ENCODE measurements at regions not wholly inside any gene's neighbourhood (a gene's known extent, or its start where the extent isn't known, plus 50 kb on each side); places are given as distances from the start of the nearest gene placed in this dataset.

DNA sequence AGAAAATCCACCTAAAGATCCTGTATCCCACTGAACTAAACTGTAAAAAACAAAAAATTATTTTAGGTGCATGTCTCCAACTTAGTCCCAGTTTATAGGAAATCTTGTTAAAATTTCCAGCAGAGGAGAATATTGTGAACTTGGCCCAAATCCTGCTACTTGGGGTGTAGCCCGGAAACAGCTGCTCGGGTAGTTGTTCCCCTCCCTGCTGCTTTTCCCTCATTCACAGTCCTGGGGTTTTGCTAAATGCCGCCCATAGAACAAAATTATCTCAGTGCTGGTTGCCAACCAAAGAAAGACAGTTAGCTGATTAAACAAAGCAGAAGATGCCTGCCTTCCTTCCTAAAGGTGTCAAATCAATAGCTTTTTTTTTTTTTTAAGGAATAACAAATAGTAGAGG, 330.5 kb upstream of the KLF12 start:
- no peak overlapping the region for H3K4me2 ChIP-seq (ENCODE audit: low read length)
- no CpG with 5 or more reads among the region's 3 CpGs for WGBS (ENCODE audit: extremely low coverage, insufficient coverage, low lambda C conversion rate)
- no peaks in the 10 kb centered on the region for H3K79me1 ChIP-seq (ENCODE audit: low read length)
- H2BK5ac ChIP-seq (ENCODE audit: low read length): no peak overlapping the region
- H3K4ac ChIP-seq (ENCODE audit: low read depth, low read length): no peak overlapping the region
- DNase-seq: no peak
- no peaks in the 10 kb centered on the region for H3K79me2 ChIP-seq (ENCODE audit: control insufficient read depth, insufficient read depth, low read length)
- H4K8ac ChIP-seq (ENCODE audit: low read depth, low read length): no peak overlapping the region
- no peaks in the 10 kb centered on the region for H3K36me3 ChIP-seq (ENCODE audit: control insufficient read depth, insufficient read depth, low read length)
- H3K27me3 ChIP-seq (ENCODE audit: insufficient read depth, low read length, poor library complexity): no peaks in the 10 kb centered on the region
- H3K27ac ChIP-seq (ENCODE audit: low read depth, low read length): no peak overlapping the region
- no peak overlapping the region for H3K4me3 ChIP-seq (ENCODE audit: low read length)
- H3K4me1 ChIP-seq (ENCODE audit: control insufficient read depth, low read depth, low read length): peaks cover 2% of the 10 kb centered on the region
- H4K5ac ChIP-seq (ENCODE audit: low read length): no peak overlapping the region
- no peak overlapping the region for H2BK120ac ChIP-seq (ENCODE audit: low read depth, low read length)
- no peak overlapping the region for H3K23ac ChIP-seq (ENCODE audit: low read length)
- H2AK5ac ChIP-seq (ENCODE audit: low read length): no peak overlapping the region
- no peak overlapping the region for H3K18ac ChIP-seq (ENCODE audit: low read length)
- H2BK15ac ChIP-seq (replicated peaks; ENCODE audit: low read depth): no peak overlapping the region
- H3K56ac ChIP-seq (ENCODE audit: low read length): no peak overlapping the region
- H3K9ac ChIP-seq (ENCODE audit: low read length): no peak overlapping the region

GRCh38 chr13:74461011-74461410, 326.8 kb upstream of the KLF12 start:
- H4K8ac ChIP-seq (ENCODE audit: low read depth, low read length): no peak overlapping the region
- no peak overlapping the region for H3K4ac ChIP-seq (ENCODE audit: low read depth, low read length)
- no peaks in the 10 kb centered on the region for H3K79me2 ChIP-seq (ENCODE audit: control insufficient read depth, insufficient read depth, low read length)
- H2AK5ac ChIP-seq (ENCODE audit: low read length): no peak overlapping the region
- no peak overlapping the region for H2BK5ac ChIP-seq (ENCODE audit: low read length)
- H3K27ac ChIP-seq (ENCODE audit: low read depth, low read length): no peak overlapping the region
- no peak overlapping the region for H3K18ac ChIP-seq (ENCODE audit: low read length)
- H2BK15ac ChIP-seq (replicated peaks; ENCODE audit: low read depth): no peak overlapping the region
- DNase-seq: no peak
- H3K27me3 ChIP-seq (ENCODE audit: insufficient read depth, low read length, poor library complexity): no peaks in the 10 kb centered on the region
- no CpG with 5 or more reads among the region's 2 CpGs for WGBS (ENCODE audit: extremely low coverage, insufficient coverage, low lambda C conversion rate)
- no peak overlapping the region for H3K56ac ChIP-seq (ENCODE audit: low read length)
- H3K4me3 ChIP-seq (ENCODE audit: low read length): no peak overlapping the region
- H3K36me3 ChIP-seq (ENCODE audit: control insufficient read depth, insufficient read depth, low read length): no peaks in the 10 kb centered on the region
- H3K79me1 ChIP-seq (ENCODE audit: low read length): no peaks in the 10 kb centered on the region
- no peak overlapping the region for H3K23ac ChIP-seq (ENCODE audit: low read length)
- H3K4me1 ChIP-seq (ENCODE audit: control insufficient read depth, low read depth, low read length): peaks cover 2% of the 10 kb centered on the region
- no peak overlapping the region for H4K5ac ChIP-seq (ENCODE audit: low read length)
- no peak overlapping the region for H3K4me2 ChIP-seq (ENCODE audit: low read length)
- no peak overlapping the region for H3K9ac ChIP-seq (ENCODE audit: low read length)
- no peak overlapping the region for H2BK120ac ChIP-seq (ENCODE audit: low read depth, low read length)

DNA sequence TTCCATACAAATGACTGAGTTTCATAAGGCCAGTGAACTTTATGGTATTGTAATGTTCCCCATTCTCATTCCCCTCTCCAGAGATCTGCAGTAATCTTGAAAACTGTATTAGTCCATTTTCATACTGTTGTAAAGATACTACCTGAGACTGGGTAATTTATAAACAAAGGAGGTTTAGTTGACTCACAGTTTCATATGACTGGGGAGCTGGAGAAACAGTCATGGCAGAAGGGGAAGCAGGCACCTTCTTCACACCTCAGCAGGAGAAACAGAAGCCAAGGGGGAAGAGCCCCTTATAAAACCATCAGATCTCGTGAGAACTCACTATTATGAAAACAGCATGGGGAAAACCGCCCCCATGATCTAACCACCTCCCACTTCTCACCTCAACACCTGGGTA, 318.7 kb upstream of the KLF12 start:
- H3K4me2 ChIP-seq (ENCODE audit: low read length): no peak overlapping the region
- no peak overlapping the region for H3K23ac ChIP-seq (ENCODE audit: low read length)
- H3K79me1 ChIP-seq (ENCODE audit: low read length): no peaks in the 10 kb centered on the region
- no CpG with 5 or more reads among the region's 2 CpGs for WGBS (ENCODE audit: extremely low coverage, insufficient coverage, low lambda C conversion rate)
- no peak overlapping the region for H3K9ac ChIP-seq (ENCODE audit: low read length)
- no peaks in the 10 kb centered on the region for H3K27me3 ChIP-seq (ENCODE audit: insufficient read depth, low read length, poor library complexity)
- no peak overlapping the region for H3K56ac ChIP-seq (ENCODE audit: low read length)
- no peak overlapping the region for H4K5ac ChIP-seq (ENCODE audit: low read length)
- no peak for DNase-seq
- H4K8ac ChIP-seq (ENCODE audit: low read depth, low read length): no peak overlapping the region
- H2BK15ac ChIP-seq (replicated peaks; ENCODE audit: low read depth): no peak overlapping the region
- H2BK120ac ChIP-seq (ENCODE audit: low read depth, low read length): no peak overlapping the region
- H3K4me3 ChIP-seq (ENCODE audit: low read length): no peak overlapping the region
- H3K4ac ChIP-seq (ENCODE audit: low read depth, low read length): no peak overlapping the region
- no peaks in the 10 kb centered on the region for H3K4me1 ChIP-seq (ENCODE audit: control insufficient read depth, low read depth, low read length)
- H2BK5ac ChIP-seq (ENCODE audit: low read length): no peak overlapping the region
- no peaks in the 10 kb centered on the region for H3K36me3 ChIP-seq (ENCODE audit: control insufficient read depth, insufficient read depth, low read length)
- no peak overlapping the region for H3K27ac ChIP-seq (ENCODE audit: low read depth, low read length)
- no peak overlapping the region for H2AK5ac ChIP-seq (ENCODE audit: low read length)
- H3K18ac ChIP-seq (ENCODE audit: low read length): no peak overlapping the region
- H3K79me2 ChIP-seq (ENCODE audit: control insufficient read depth, insufficient read depth, low read length): no peaks in the 10 kb centered on the region

DNA sequence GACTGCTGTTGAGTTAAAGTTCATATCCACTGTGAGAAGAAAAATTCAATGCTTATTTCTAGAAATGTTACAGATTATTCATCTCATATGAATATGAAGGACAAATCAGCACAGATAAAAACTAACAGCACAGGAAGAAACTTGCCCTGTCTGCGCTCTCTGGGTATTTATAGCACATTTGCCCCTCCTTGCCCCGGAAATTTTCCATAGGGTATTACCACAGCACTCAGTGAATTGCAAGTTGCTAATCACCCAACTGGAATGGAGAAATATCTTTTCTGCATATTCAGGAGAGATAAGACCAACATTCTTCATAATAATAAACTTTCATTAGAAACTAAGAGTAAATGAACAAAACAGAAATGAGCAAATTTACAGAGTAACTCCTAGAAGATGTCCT, 318.0 kb upstream of the KLF12 start:
- no peak overlapping the region for H3K4me3 ChIP-seq (ENCODE audit: low read length)
- H3K23ac ChIP-seq (ENCODE audit: low read length): no peak overlapping the region
- no peaks in the 10 kb centered on the region for H3K4me1 ChIP-seq (ENCODE audit: control insufficient read depth, low read depth, low read length)
- no peak overlapping the region for H2BK120ac ChIP-seq (ENCODE audit: low read depth, low read length)
- no peaks in the 10 kb centered on the region for H3K27me3 ChIP-seq (ENCODE audit: insufficient read depth, low read length, poor library complexity)
- no peak overlapping the region for H2BK5ac ChIP-seq (ENCODE audit: low read length)
- H4K5ac ChIP-seq (ENCODE audit: low read length): no peak overlapping the region
- no peak overlapping the region for H3K4me2 ChIP-seq (ENCODE audit: low read length)
- WGBS (ENCODE audit: extremely low coverage, insufficient coverage, low lambda C conversion rate): no CpG with 5 or more reads among the region's 2 CpGs
- no peak overlapping the region for H3K4ac ChIP-seq (ENCODE audit: low read depth, low read length)
- H4K8ac ChIP-seq (ENCODE audit: low read depth, low read length): no peak overlapping the region
- H2BK15ac ChIP-seq (replicated peaks; ENCODE audit: low read depth): no peak overlapping the region
- H3K79me1 ChIP-seq (ENCODE audit: low read length): no peaks in the 10 kb centered on the region
- no peak for DNase-seq
- H3K36me3 ChIP-seq (ENCODE audit: control insufficient read depth, insufficient read depth, low read length): no peaks in the 10 kb centered on the region
- H3K27ac ChIP-seq (ENCODE audit: low read depth, low read length): no peak overlapping the region
- H3K18ac ChIP-seq (ENCODE audit: low read length): no peak overlapping the region
- no peak overlapping the region for H3K9ac ChIP-seq (ENCODE audit: low read length)
- H3K79me2 ChIP-seq (ENCODE audit: control insufficient read depth, insufficient read depth, low read length): no peaks in the 10 kb centered on the region
- no peak overlapping the region for H2AK5ac ChIP-seq (ENCODE audit: low read length)
- H3K56ac ChIP-seq (ENCODE audit: low read length): no peak overlapping the region

GRCh38 chr13:74450964-74451363, 316.8 kb upstream of the KLF12 start:
- no CpG with 5 or more reads among the region's 3 CpGs for WGBS (ENCODE audit: extremely low coverage, insufficient coverage, low lambda C conversion rate)
- H2BK5ac ChIP-seq (ENCODE audit: low read length): no peak overlapping the region
- H2AK5ac ChIP-seq (ENCODE audit: low read length): no peak overlapping the region
- H4K8ac ChIP-seq (ENCODE audit: low read depth, low read length): no peak overlapping the region
- H4K5ac ChIP-seq (ENCODE audit: low read length): no peak overlapping the region
- H3K79me1 ChIP-seq (ENCODE audit: low read length): no peaks in the 10 kb centered on the region
- H2BK120ac ChIP-seq (ENCODE audit: low read depth, low read length): no peak overlapping the region
- H3K56ac ChIP-seq (ENCODE audit: low read length): no peak overlapping the region
- no peak overlapping the region for H3K4me2 ChIP-seq (ENCODE audit: low read length)
- H3K4ac ChIP-seq (ENCODE audit: low read depth, low read length): no peak overlapping the region
- no peaks in the 10 kb centered on the region for H3K27me3 ChIP-seq (ENCODE audit: insufficient read depth, low read length, poor library complexity)
- no peaks in the 10 kb centered on the region for H3K4me1 ChIP-seq (ENCODE audit: control insufficient read depth, low read depth, low read length)
- H3K36me3 ChIP-seq (ENCODE audit: control insufficient read depth, insufficient read depth, low read length): no peaks in the 10 kb centered on the region
- H3K79me2 ChIP-seq (ENCODE audit: control insufficient read depth, insufficient read depth, low read length): no peaks in the 10 kb centered on the region
- H3K4me3 ChIP-seq (ENCODE audit: low read length): no peak overlapping the region
- H2BK15ac ChIP-seq (replicated peaks; ENCODE audit: low read depth): no peak overlapping the region
- no peak for DNase-seq
- no peak overlapping the region for H3K23ac ChIP-seq (ENCODE audit: low read length)
- H3K9ac ChIP-seq (ENCODE audit: low read length): no peak overlapping the region
- H3K27ac ChIP-seq (ENCODE audit: low read depth, low read length): no peak overlapping the region
- H3K18ac ChIP-seq (ENCODE audit: low read length): no peak overlapping the region

- Histone ChIP-seq H3K18ac (ENCODE audit: low read length) (no peak overlapping the region), H3K27ac (ENCODE audit: low read depth, low read length) (no peak overlapping the region), H3K4me3 (ENCODE audit: low read length) (no peak overlapping the region), H3K23ac (ENCODE audit: low read length) (no peak overlapping the region), H4K8ac (ENCODE audit: low read depth, low read length) (no peak overlapping the region), H2BK5ac (ENCODE audit: low read length) (no peak overlapping the region), H3K27me3 (ENCODE audit: insufficient read depth, low read length, poor library complexity) (no peaks in the 10 kb centered on the region), H3K79me1 (ENCODE audit: low read length) (no peaks in the 10 kb centered on the region), H3K56ac (ENCODE audit: low read length) (no peak overlapping the region), H3K4me1 (ENCODE audit: control insufficient read depth, low read depth, low read length) (no peaks in the 10 kb centered on the region), H3K4ac (ENCODE audit: low read depth, low read length) (no peak overlapping the region), H3K79me2 (ENCODE audit: control insufficient read depth, insufficient read depth, low read length) (no peaks in the 10 kb centered on the region), H4K5ac (ENCODE audit: low read length) (no peak overlapping the region), H2BK120ac (ENCODE audit: low read depth, low read length) (no peak overlapping the region), H3K9ac (ENCODE audit: low read length) (no peak overlapping the region), H3K4me2 (ENCODE audit: low read length) (no peak overlapping the region), H3K36me3 (ENCODE audit: control insufficient read depth, insufficient read depth, low read length) (no peaks in the 10 kb centered on the region), H2AK5ac (ENCODE audit: low read length) (no peak overlapping the region), H2BK15ac (replicated peaks; ENCODE audit: low read depth) (no peak overlapping the region)
- WGBS (ENCODE audit: extremely low coverage, insufficient coverage, low lambda C conversion rate): no CpG with 5 or more reads among the region's 3 CpGs
- no peak for DNase-seq
Observed at GRCh38 chr13:74450525-74450845, 316.3 kb upstream of the KLF12 start.
